IMR-90 (cell line): ENCODE measurements at regions not wholly inside any gene's neighbourhood (a gene's known extent, or its start where the extent isn't known, plus 50 kb on each side); places are given as distances from the start of the nearest gene placed in this dataset.
"Not testable (repeated sequence)": the region's sequence is repeated elsewhere in the genome, so short reads cannot be mapped to it uniquely, and the experiment has no call there.

Source experiments
- ATAC-seq: fragments of 200-7000 bp; cut with Tn5 transposase; 2 replicates; pipeline ENCODE4 v1.9.1; 2020; ENCODE audit warnings: low read depth, mild to moderate bottlenecking, moderate library complexity
- BruUV-seq: library from RNA; stranded (reverse); fragments of 400-500 nt; replicated peaks from 2 replicates; lab custom pipeline; 2021; lab: Mats Ljungman, UMichigan
- CTCF ChIA-PET: fragments of 300-600 bp; formaldehyde crosslinking; extraction: SDS; loops from one replicate; lab custom pipeline; 2021; ENCODE audit warnings: antibody characterized with exemption; lab: Yijun Ruan, JAX
- POLR2A ChIA-PET: fragments of 300-600 bp; sonication (Branson Sonifier 250); formaldehyde crosslinking; loops from one replicate; lab custom pipeline; 2022; ENCODE audit warnings: antibody characterized with exemption; ENCODE audit not compliant: unreplicated experiment; lab: Charles Lee
- DNase-seq: peaks from one replicate; pipeline ENCODE4 v3.0.0; 2013
- H2AFZ ChIP-seq: replicated peaks from 2 replicates; pipeline ENCODE3; 2013; ENCODE audit warnings: low read length, mild to moderate bottlenecking; ENCODE audit not compliant: poor library complexity
- H2AK5ac ChIP-seq: 2 replicates; pipeline ENCODE4 v1.6.1; 2013; ENCODE audit warnings: low read depth, low read length, inconsistent platforms
- H2AK9ac ChIP-seq: replicated peaks from 2 replicates; pipeline ENCODE3; 2013; ENCODE audit warnings: mild to moderate bottlenecking, low read depth, low read length, moderate library complexity; ENCODE audit not compliant: poor library complexity
- H2BK120ac ChIP-seq: 2 replicates; pipeline ENCODE4 v1.6.1; 2013; ENCODE audit warnings: low read depth, low read length, inconsistent platforms
- H2BK15ac ChIP-seq: 3 replicates; pipeline ENCODE4 v1.6.1; 2013; ENCODE audit warnings: low read depth, low read length, inconsistent platforms
- H2BK20ac ChIP-seq: 2 replicates; pipeline ENCODE4 v1.6.1; 2013; ENCODE audit warnings: low read depth, mild to moderate bottlenecking, inconsistent platforms, low read length, moderate library complexity
- H2BK5ac ChIP-seq: 2 replicates; pipeline ENCODE4 v1.6.1; 2013; ENCODE audit warnings: mild to moderate bottlenecking, low read depth, low read length, inconsistent platforms; ENCODE audit not compliant: poor library complexity, severe bottlenecking
- H3K14ac ChIP-seq: replicated peaks from 2 replicates; pipeline ENCODE4 v1.6.1; 2013; ENCODE audit warnings: low read depth, low read length, inconsistent platforms
- H3K18ac ChIP-seq: 2 replicates; pipeline ENCODE4 v1.6.1; 2013; ENCODE audit warnings: low read depth, low read length, control low read depth
- H3K23ac ChIP-seq: 2 replicates; pipeline ENCODE4 v1.6.1; 2013; ENCODE audit warnings: low read depth, low read length, inconsistent platforms
- H3K27ac ChIP-seq: 2 replicates; pipeline ENCODE4 v1.5.1; 2013; ENCODE audit warnings: mild to moderate bottlenecking, control low read depth, low read length; ENCODE audit not compliant: insufficient read depth
- H3K27me3 ChIP-seq: 2 replicates; pipeline ENCODE4 v1.6.1; 2013; ENCODE audit warnings: low read length; ENCODE audit not compliant: control insufficient read depth, insufficient read depth
- H3K36me3 ChIP-seq: 2 replicates; pipeline ENCODE4 v1.6.1; 2013; ENCODE audit warnings: low read length, mixed read lengths; ENCODE audit not compliant: control insufficient read depth, insufficient read depth
- H3K4ac ChIP-seq: 2 replicates; pipeline ENCODE4 v1.6.1; 2013; ENCODE audit warnings: low read depth, low read length, inconsistent platforms
- H3K4me1 ChIP-seq: 2 replicates; pipeline ENCODE4 v1.6.1; 2013; ENCODE audit warnings: low read length, mixed read lengths; ENCODE audit not compliant: control insufficient read depth, insufficient read depth
- H3K4me2 ChIP-seq: 2 replicates; pipeline ENCODE4 v1.6.1; 2013; ENCODE audit warnings: low read depth, mild to moderate bottlenecking, control low read depth, low read length, moderate library complexity
- H3K4me3 ChIP-seq: 2 replicates; pipeline ENCODE4 v1.5.1; 2013; ENCODE audit warnings: low read depth, mild to moderate bottlenecking, control low read depth, low read length, moderate library complexity; ENCODE audit not compliant: insufficient read depth
- H3K56ac ChIP-seq: 2 replicates; pipeline ENCODE4 v1.6.1; 2013; ENCODE audit warnings: low read length, inconsistent platforms; ENCODE audit not compliant: insufficient read depth; ENCODE audit errors: extremely low read depth
- H3K79me1 ChIP-seq, 2 experiments: 2 replicates each; pipeline ENCODE4 v1.6.1; 2013; ENCODE audit warnings: low read length in 2 of 2, inconsistent platforms in 1 of 2, low read depth in 1 of 2
- H3K9ac ChIP-seq: 2 replicates; pipeline ENCODE4 v1.6.1; 2013; ENCODE audit warnings: low read depth, low read length, control low read depth
- H3K9me1 ChIP-seq: 2 replicates; pipeline ENCODE4 v1.6.1; 2013; ENCODE audit warnings: low read length, inconsistent platforms; ENCODE audit not compliant: insufficient read depth
- H3K9me3 ChIP-seq: 2 replicates; pipeline ENCODE4 v1.6.1; 2013; ENCODE audit warnings: low read length; ENCODE audit not compliant: control insufficient read depth, insufficient read depth
- H4K20me1 ChIP-seq: 2 replicates; pipeline ENCODE4 v1.6.1; 2013; ENCODE audit warnings: low read length, inconsistent platforms; ENCODE audit not compliant: insufficient read depth
- H4K5ac ChIP-seq: 2 replicates; pipeline ENCODE4 v1.6.1; 2013; ENCODE audit warnings: mild to moderate bottlenecking, low read depth, low read length, control low read depth
- H4K8ac ChIP-seq, 2 experiments: 2 replicates each; pipeline ENCODE4 v1.6.1; 2013; ENCODE audit warnings: low read depth in 2 of 2, low read length in 2 of 2, control low read depth in 1 of 2, inconsistent platforms in 1 of 2
- H4K91ac ChIP-seq: 2 replicates; pipeline ENCODE4 v1.6.1; 2013; ENCODE audit warnings: low read depth, low read length, inconsistent platforms; ENCODE audit not compliant: insufficient read depth
- WGBS, 2 experiments: methylation state at CpG; one replicate each; pipeline versions ENCODE4 v1.1.5 to v1.1.7; 2013; ENCODE audit warnings: missing lambda C conversion rate in 2 of 2; ENCODE audit not compliant: insufficient read length in 1 of 2; ENCODE audit errors: extremely low coverage in 2 of 2; 5-methylcytosine and 5-hydroxymethylcytosine counted together
- dilution Hi-C: fragments of 300-500 bp; cut with HindIII; formaldehyde crosslinking; loops from one replicate; pipeline ENCODE4 v1.14.3; 2018; ENCODE audit warnings: low sequenced_read_pairs; ENCODE audit not compliant: unreplicated experiment
- in situ Hi-C: fragments of 300-500 bp; cut with MboI; formaldehyde crosslinking; loops from 3 replicates; pipeline ENCODE4 v1.14.3; 2019; ENCODE audit warnings: low sequenced_read_pairs, inconsistent platforms, mixed read lengths
- intact Hi-C: fragments of 100-400 bp; cut with micrococcal nuclease; formaldehyde crosslinking; loops from 2 replicates; pipeline ENCODE4 v1.10.0; 2022

DNA sequence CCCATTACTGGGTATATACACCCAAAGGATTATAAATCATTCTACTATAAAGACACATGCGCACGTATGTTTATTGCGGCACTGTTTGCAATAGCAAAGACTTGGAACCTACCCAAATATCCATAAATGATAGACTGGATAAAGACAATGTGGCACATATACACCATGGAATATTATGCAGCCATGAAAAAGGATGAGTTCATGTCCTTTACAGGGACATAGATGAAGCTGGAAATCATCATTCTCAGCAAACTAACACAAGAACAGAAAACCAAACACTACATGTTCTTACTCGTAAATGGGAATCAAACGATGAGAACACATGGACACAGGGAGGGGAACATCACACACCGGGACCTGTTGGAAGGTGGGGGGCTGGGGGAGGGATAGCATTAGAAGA lies 171.3 kb downstream of the SUDS3 start:
- ATAC-seq, H3K27me3 ChIP-seq, H3K4me1 ChIP-seq, H2AFZ ChIP-seq, in situ Hi-C loops, H3K9ac ChIP-seq, H3K4ac ChIP-seq, DNase-seq, POLR2A ChIA-PET, H4K8ac ChIP-seq, H4K5ac ChIP-seq, H3K23ac ChIP-seq, dilution Hi-C loops, H2BK120ac ChIP-seq, H3K18ac ChIP-seq, H2AK5ac ChIP-seq, H2BK20ac ChIP-seq, H3K27ac ChIP-seq, H2AK9ac ChIP-seq, H3K56ac ChIP-seq, H4K20me1 ChIP-seq, H3K4me3 ChIP-seq, intact Hi-C loops, H3K14ac ChIP-seq, H3K79me1 ChIP-seq, CTCF ChIA-PET, H4K91ac ChIP-seq, H2BK15ac ChIP-seq, H3K4me2 ChIP-seq, H2BK5ac ChIP-seq, H3K9me1 ChIP-seq, H3K36me3 ChIP-seq, BruUV-seq: not testable (repeated sequence)
- peaks cover 21% of the 10 kb centered on the region for H3K9me3 ChIP-seq
- WGBS, 2 experiments, result no CpG with 5 or more reads among the region's 6 CpGs
